ENCODE measurements at regions not wholly inside any gene's neighbourhood (a gene's known extent, or its start where the extent isn't known, plus 50 kb on each side); places are given as distances from the start of the nearest gene placed in this dataset.

DNA sequence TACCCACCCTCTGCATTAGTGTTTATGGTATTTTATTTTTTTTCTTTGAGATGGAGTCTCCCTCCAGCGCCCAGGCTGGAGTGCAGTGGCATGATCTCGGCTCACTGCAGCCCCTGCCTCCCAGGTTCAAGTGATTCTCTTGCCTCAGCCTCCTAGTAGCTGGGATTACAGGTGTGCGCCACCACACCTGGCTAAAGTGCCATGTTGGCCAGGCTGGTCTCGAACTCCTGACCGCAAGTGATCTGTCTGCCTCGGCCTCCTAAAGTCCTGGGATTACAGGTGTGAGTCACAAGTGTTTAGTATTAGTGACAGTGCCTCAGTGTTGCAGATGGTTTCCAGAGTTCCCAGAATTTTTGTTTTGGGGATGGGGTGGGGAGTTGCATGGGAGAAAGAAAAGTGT lies 120.3 kb downstream of the NPY start:
- TF ChIP-seq, protein P1, sequence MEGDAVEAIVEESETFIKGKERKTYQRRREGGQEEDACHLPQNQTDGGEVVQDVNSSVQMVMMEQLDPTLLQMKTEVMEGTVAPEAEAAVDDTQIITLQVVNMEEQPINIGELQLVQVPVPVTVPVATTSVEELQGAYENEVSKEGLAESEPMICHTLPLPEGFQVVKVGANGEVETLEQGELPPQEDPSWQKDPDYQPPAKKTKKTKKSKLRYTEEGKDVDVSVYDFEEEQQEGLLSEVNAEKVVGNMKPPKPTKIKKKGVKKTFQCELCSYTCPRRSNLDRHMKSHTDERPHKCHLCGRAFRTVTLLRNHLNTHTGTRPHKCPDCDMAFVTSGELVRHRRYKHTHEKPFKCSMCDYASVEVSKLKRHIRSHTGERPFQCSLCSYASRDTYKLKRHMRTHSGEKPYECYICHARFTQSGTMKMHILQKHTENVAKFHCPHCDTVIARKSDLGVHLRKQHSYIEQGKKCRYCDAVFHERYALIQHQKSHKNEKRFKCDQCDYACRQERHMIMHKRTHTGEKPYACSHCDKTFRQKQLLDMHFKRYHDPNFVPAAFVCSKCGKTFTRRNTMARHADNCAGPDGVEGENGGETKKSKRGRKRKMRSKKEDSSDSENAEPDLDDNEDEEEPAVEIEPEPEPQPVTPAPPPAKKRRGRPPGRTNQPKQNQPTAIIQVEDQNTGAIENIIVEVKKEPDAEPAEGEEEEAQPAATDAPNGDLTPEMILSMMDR (IDR thresholded peaks at IDR 0.05), result no peak
- TF ChIP-seq EZH2 (IDR thresholded peaks at IDR 0.05; ENCODE audit: borderline replicate concordance, insufficient read depth, low read depth, low read length, poor library complexity, severe bottlenecking), result no peak

All from B cell (primary cell).